PC-3 (cell line): ENCODE measurements at regions not wholly inside any gene's neighbourhood (a gene's known extent, or its start where the extent isn't known, plus 50 kb on each side); places are given as distances from the start of the nearest gene placed in this dataset.

Source experiments
- ATAC-seq: fragments of 200-7000 bp; cut with Tn5 transposase; 2 replicates; pipeline ENCODE4 v1.9.1; 2020; ENCODE audit warnings: mild to moderate bottlenecking, moderate library complexity
- BruUV-seq: library from RNA; stranded (reverse); fragments of 400-500 nt; replicated peaks from 2 replicates; lab custom pipeline; 2021; lab: Mats Ljungman, UMichigan
- CTCF ChIA-PET: fragments of 300-600 bp; sonication (Branson Sonifier 250); formaldehyde crosslinking; loops from one replicate; lab custom pipeline; 2022; ENCODE audit warnings: antibody characterized with exemption; lab: Charles Lee
- POLR2A ChIA-PET: fragments of 300-600 bp; sonication (Branson Sonifier 250); formaldehyde crosslinking; loops from one replicate; lab custom pipeline; 2022; ENCODE audit warnings: antibody characterized with exemption; ENCODE audit not compliant: unreplicated experiment; lab: Charles Lee
- DNase-seq: peaks from one replicate; pipeline ENCODE4 v3.0.0-alpha.2; 2015
- H2AFZ ChIP-seq: fragments of 300-600 bp; sonication (generic); 2 replicates; pipeline ENCODE4 v1.6.0; 2016; ENCODE audit warnings: antibody characterized with exemption, low read length
- H3F3A ChIP-seq: fragments of 300-600 bp; sonication (generic); one replicate; pipeline ENCODE4 v1.6.0; 2017; ENCODE audit warnings: antibody characterized with exemption, low read length, control low read depth, mild to moderate bottlenecking; ENCODE audit not compliant: unreplicated experiment
- H3K27ac ChIP-seq: fragments of 300-600 bp; sonication (generic); 2 replicates; pipeline ENCODE4 v1.5.1; 2016; ENCODE audit warnings: mild to moderate bottlenecking, low read length
- H3K27me3 ChIP-seq: fragments of 300-600 bp; sonication (generic); 2 replicates; pipeline ENCODE4 v1.6.1; 2016; ENCODE audit warnings: low read length, mixed read lengths
- H3K36me3 ChIP-seq: fragments of 300-600 bp; sonication (generic); 2 replicates; pipeline ENCODE4 v1.6.1; 2016; ENCODE audit warnings: low read depth, mixed run types, low read length, mixed read lengths
- H3K4me1 ChIP-seq: fragments of 300-600 bp; sonication (generic); 2 replicates; pipeline ENCODE4 v1.5.1; 2016; ENCODE audit warnings: low read length; ENCODE audit not compliant: insufficient read depth
- H3K4me2 ChIP-seq: fragments of 300-600 bp; sonication (generic); 2 replicates; pipeline ENCODE4 v1.6.0; 2016; ENCODE audit warnings: low read length
- H3K4me3 ChIP-seq: fragments of 300-600 bp; sonication (generic); 2 replicates; pipeline ENCODE4 v1.5.1; 2016; ENCODE audit warnings: mild to moderate bottlenecking, low read length, mixed read lengths
- H3K79me2 ChIP-seq: fragments of 300-600 bp; sonication (generic); 2 replicates; pipeline ENCODE4 v1.6.1; 2017; ENCODE audit warnings: low read length, mixed read lengths
- H3K9ac ChIP-seq: fragments of 300-600 bp; sonication (generic); 2 replicates; pipeline ENCODE4 v1.6.0; 2016; ENCODE audit warnings: mild to moderate bottlenecking, low read length
- H3K9me2 ChIP-seq: fragments of 300-600 bp; sonication (generic); replicated peaks from 2 replicates; pipeline ENCODE4 v1.6.1; 2016; ENCODE audit warnings: mixed run types, low read length, mixed read lengths
- H3K9me3 ChIP-seq: fragments of 300-600 bp; sonication (generic); 2 replicates; pipeline ENCODE4 v1.6.1; 2016; ENCODE audit warnings: low read length, mixed read lengths
- H4K20me1 ChIP-seq: fragments of 300-600 bp; sonication (generic); 2 replicates; pipeline ENCODE4 v1.6.1; 2016; ENCODE audit warnings: low read length, mixed read lengths
- CTCF ChIP-seq: fragments of 300-600 bp; sonication (generic); conservative IDR thresholded peaks from 2 replicates; pipeline ENCODE4 v1.5.1; 2017; ENCODE audit warnings: antibody characterized with exemption, low read depth, mild to moderate bottlenecking, low read length
- EZH2 ChIP-seq: fragments of 300-600 bp; sonication (generic); IDR thresholded peaks from one replicate; pipeline ENCODE4 v1.6.1; 2017; ENCODE audit warnings: antibody characterized with exemption, mild to moderate bottlenecking, low read length; ENCODE audit not compliant: unreplicated experiment
- EZH2phosphoT487 ChIP-seq: fragments of 300-600 bp; sonication (generic); IDR thresholded peaks from 2 replicates; pipeline ENCODE4 v1.6.1; 2018; ENCODE audit warnings: mild to moderate bottlenecking, antibody characterized with exemption, low read length, borderline replicate concordance
- intact Hi-C: fragments of 100-400 bp; cut with micrococcal nuclease; formaldehyde crosslinking; loops from 2 replicates; pipeline ENCODE4 v1.9.0; 2023

- Histone ChIP-seq H3K36me3 (no peaks in the 10 kb centered on the region), H3K79me2 (no peaks in the 10 kb centered on the region), H2AFZ (no peak overlapping the region), H4K20me1 (no peaks in the 10 kb centered on the region), H3K9me3 (no peaks in the 10 kb centered on the region), H3K4me3 (no peak overlapping the region), H3K27ac (no peak overlapping the region), H3K9me2 (no peaks in the 10 kb centered on the region), H3K27me3 (peaks cover 10% of the 10 kb centered on the region; the same call in 1 of the 2 replicates), H3K4me2 (no peak overlapping the region), H3F3A (no peaks in the 10 kb centered on the region), H3K4me1 (no peaks in the 10 kb centered on the region), H3K9ac (no peak overlapping the region)
- ChIA-PET POLR2A (no interaction called here), CTCF (no interaction called here)
- ATAC-seq (no peak), DNase-seq (no peak)
- TF ChIP-seq EZH2phosphoT487 (no peak), EZH2 (no peak), CTCF (no peak)
- BruUV-seq, result no TSS peak
- intact Hi-C loops, result no loop called here
Observed at GRCh38 chr1:105700723-105701122, 1355.8 kb upstream of the PRMT6 start.

GRCh38 chr1:105724286-105724685 lies 1332.2 kb upstream of the PRMT6 start:
- ChIA-PET CTCF (no interaction called here), POLR2A (no interaction called here)
- Histone ChIP-seq H3K4me3 (no peak overlapping the region), H3K9me3 (no peaks in the 10 kb centered on the region), H4K20me1 (no peaks in the 10 kb centered on the region), H3K27ac (no peak overlapping the region), H3K4me2 (no peak overlapping the region), H2AFZ (no peak overlapping the region), H3K4me1 (no peaks in the 10 kb centered on the region), H3K79me2 (no peaks in the 10 kb centered on the region), H3K27me3 (no peaks in the 10 kb centered on the region), H3K9me2 (no peaks in the 10 kb centered on the region), H3F3A (no peaks in the 10 kb centered on the region), H3K36me3 (no peaks in the 10 kb centered on the region), H3K9ac (no peak overlapping the region)
- ATAC-seq (no peak; the same call in 1 of the 2 replicates), DNase-seq (peak; percentile 5)
- intact Hi-C loops, result loop anchor here (1.0 to 5.0 kb wide), 2 partner anchors 47 to 60 kb away; no protein-coding TSS in a partner anchor
- no TSS peak for BruUV-seq
- TF ChIP-seq EZH2phosphoT487 (no peak), EZH2 (no peak), CTCF (no peak)

- DNase-seq, result no peak
- TF ChIP-seq EZH2phosphoT487, result no peak
- no peak for TF ChIP-seq EZH2
- TF ChIP-seq CTCF, result no peak
- POLR2A ChIA-PET, result interaction anchor here (0.5 kb wide), 1 partner anchor 277 kb away, joined by 4 read pairs; no protein-coding TSS in a partner anchor
- CTCF ChIA-PET, result no interaction called here
- H3K27ac ChIP-seq, result no peak overlapping the region
- H3K4me1 ChIP-seq, result no peaks in the 10 kb centered on the region
- H4K20me1 ChIP-seq, result no peaks in the 10 kb centered on the region
- H3K9me3 ChIP-seq, result no peaks in the 10 kb centered on the region
- no peak overlapping the region for H3K4me3 ChIP-seq
- H3K4me2 ChIP-seq, result no peak overlapping the region
- no peaks in the 10 kb centered on the region for H3F3A ChIP-seq
- H3K9ac ChIP-seq, result no peak overlapping the region
- no peaks in the 10 kb centered on the region for H3K36me3 ChIP-seq
- H3K27me3 ChIP-seq, result no peaks in the 10 kb centered on the region
- ATAC-seq, result no peak
- intact Hi-C loops, result no loop called here
- H3K9me2 ChIP-seq, result no peaks in the 10 kb centered on the region
- H3K79me2 ChIP-seq, result no peaks in the 10 kb centered on the region
- no TSS peak for BruUV-seq
- no peak overlapping the region for H2AFZ ChIP-seq
Observed at GRCh38 chr1:105730701-105731100, 1325.8 kb upstream of the PRMT6 start.
